ENCODE measurements at regions not wholly inside any gene's neighbourhood (a gene's known extent, or its start where the extent isn't known, plus 50 kb on each side); places are given as distances from the start of the nearest gene placed in this dataset.

GRCh38 chr2:192416060-192416459 lies 221.3 kb upstream of the TMEFF2 start:
- TF ChIP-seq CTCF (tag by site-specific recombination; IDR thresholded peaks at IDR 0.05): no peak
- no peak for TF ChIP-seq ZNF302 (tag by site-specific recombination; IDR thresholded peaks at IDR 0.05; ENCODE audit: low read depth)
- no peak for TF ChIP-seq PRDM2 (tag by site-specific recombination; IDR thresholded peaks at IDR 0.05; ENCODE audit: borderline replicate concordance)
- no peak for TF ChIP-seq ZNF600 (tag by site-specific recombination; IDR thresholded peaks at IDR 0.05)
- TF ChIP-seq REST (tag by site-specific recombination; IDR thresholded peaks at IDR 0.05): no peak
- TF ChIP-seq ZNF24 (tag by site-specific recombination; IDR thresholded peaks at IDR 0.05): no peak
- TF ChIP-seq SETDB1 (IDR thresholded peaks at IDR 0.05; ENCODE audit: insufficient read length, low read length): no peak
- TF ChIP-seq PBX3 (CRISPR knock-in tag; IDR thresholded peaks at IDR 0.05): no peak
